ENCODE measurements at regions not wholly inside any gene's neighbourhood (a gene's known extent, or its start where the extent isn't known, plus 50 kb on each side); places are given as distances from the start of the nearest gene placed in this dataset.

DNA sequence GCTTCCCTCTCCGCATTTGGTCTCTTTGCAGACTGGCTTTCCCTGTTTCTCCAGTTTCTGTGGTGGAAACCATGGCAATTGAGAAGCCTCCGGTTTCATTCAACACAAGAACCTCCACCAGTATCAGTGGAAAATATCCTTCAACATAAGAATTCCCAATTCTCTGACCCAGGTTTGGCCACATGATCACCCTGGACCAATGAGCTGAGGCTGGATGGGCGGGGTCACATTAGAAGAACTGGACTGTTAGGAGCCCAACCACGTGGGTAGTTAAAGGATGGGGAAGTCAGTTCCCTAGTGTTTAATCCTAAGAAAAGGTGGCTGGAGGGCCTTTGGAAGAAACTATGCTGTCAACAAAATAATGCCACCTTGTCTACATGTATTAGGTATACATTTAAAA, 336.3 kb downstream of the DMRT2 start:
- TF ChIP-seq, protein P1, sequence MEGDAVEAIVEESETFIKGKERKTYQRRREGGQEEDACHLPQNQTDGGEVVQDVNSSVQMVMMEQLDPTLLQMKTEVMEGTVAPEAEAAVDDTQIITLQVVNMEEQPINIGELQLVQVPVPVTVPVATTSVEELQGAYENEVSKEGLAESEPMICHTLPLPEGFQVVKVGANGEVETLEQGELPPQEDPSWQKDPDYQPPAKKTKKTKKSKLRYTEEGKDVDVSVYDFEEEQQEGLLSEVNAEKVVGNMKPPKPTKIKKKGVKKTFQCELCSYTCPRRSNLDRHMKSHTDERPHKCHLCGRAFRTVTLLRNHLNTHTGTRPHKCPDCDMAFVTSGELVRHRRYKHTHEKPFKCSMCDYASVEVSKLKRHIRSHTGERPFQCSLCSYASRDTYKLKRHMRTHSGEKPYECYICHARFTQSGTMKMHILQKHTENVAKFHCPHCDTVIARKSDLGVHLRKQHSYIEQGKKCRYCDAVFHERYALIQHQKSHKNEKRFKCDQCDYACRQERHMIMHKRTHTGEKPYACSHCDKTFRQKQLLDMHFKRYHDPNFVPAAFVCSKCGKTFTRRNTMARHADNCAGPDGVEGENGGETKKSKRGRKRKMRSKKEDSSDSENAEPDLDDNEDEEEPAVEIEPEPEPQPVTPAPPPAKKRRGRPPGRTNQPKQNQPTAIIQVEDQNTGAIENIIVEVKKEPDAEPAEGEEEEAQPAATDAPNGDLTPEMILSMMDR (conservative IDR thresholded peaks at IDR 0.05 in 1 of 2, IDR thresholded peaks at IDR 0.05 in 1 of 2; ENCODE audit: low read depth in 1 of 2, low read length in 2 of 2): no peak
- TF ChIP-seq EZH2 (IDR thresholded peaks at IDR 0.05; ENCODE audit: low read length, missing control alignments): no peak

Data from fibroblast of lung (primary cell).